OCI-LY7 (cell line): ENCODE measurements at regions not wholly inside any gene's neighbourhood (a gene's known extent, or its start where the extent isn't known, plus 50 kb on each side); places are given as distances from the start of the nearest gene placed in this dataset.

ENCODE experiments used
- BruUV-seq: library from RNA; stranded (reverse); fragments of 400-500 nt; replicated peaks from 2 replicates; lab custom pipeline; 2021; lab: Mats Ljungman, UMichigan
- CTCF ChIA-PET: fragments of 300-600 bp; sonication (Branson Sonifier 250); formaldehyde crosslinking; loops from one replicate; lab custom pipeline; 2022; ENCODE audit warnings: antibody characterized with exemption; ENCODE audit not compliant: unreplicated experiment; lab: Charles Lee
- POLR2A ChIA-PET: fragments of 300-600 bp; sonication (Branson Sonifier 250); formaldehyde crosslinking; loops from one replicate; lab custom pipeline; 2022; ENCODE audit warnings: antibody characterized with exemption; lab: Charles Lee
- DNase-seq: peaks from one replicate; pipeline ENCODE4 v3.0.0-alpha.2; 2015; ENCODE audit warnings: low spot score
- H2AFZ ChIP-seq: fragments of 200-600 bp; sonication (generic), shearing (Covaris generic); 2 replicates; pipeline ENCODE4 v1.6.1; 2014; ENCODE audit warnings: mild to moderate bottlenecking, antibody characterized with exemption, low read length, moderate library complexity
- H3K27ac ChIP-seq: fragments of 200-600 bp; sonication (generic); 2 replicates; pipeline ENCODE4 v1.5.1; 2014; ENCODE audit warnings: mixed run types, low read depth, mild to moderate bottlenecking, moderate library complexity, low read length, inconsistent platforms; ENCODE audit not compliant: poor library complexity, severe bottlenecking
- H3K36me3 ChIP-seq: fragments of 200-600 bp; sonication (generic); 2 replicates; pipeline ENCODE4 v1.6.1; 2014; ENCODE audit warnings: mild to moderate bottlenecking, antibody characterized with exemption, low read length, moderate library complexity, mixed read lengths; ENCODE audit not compliant: insufficient read depth
- H3K4me1 ChIP-seq: fragments of 200-600 bp; sonication (generic); 2 replicates; pipeline ENCODE4 v1.5.1; 2014; ENCODE audit warnings: mild to moderate bottlenecking, low read length; ENCODE audit not compliant: insufficient read depth, poor library complexity, severe bottlenecking
- H3K4me2 ChIP-seq: fragments of 200-600 bp; sonication (generic); 2 replicates; pipeline ENCODE4 v1.6.1; 2014; ENCODE audit warnings: mild to moderate bottlenecking, low read length
- H3K4me3 ChIP-seq: fragments of 200-600 bp; sonication (generic); 2 replicates; pipeline ENCODE4 v1.5.1; 2014; ENCODE audit warnings: mild to moderate bottlenecking, low read depth, low read length; ENCODE audit not compliant: poor library complexity, severe bottlenecking
- H3K79me2 ChIP-seq: fragments of 200-600 bp; sonication (generic); 2 replicates; pipeline ENCODE4 v1.6.1; 2016; ENCODE audit warnings: low read depth, mild to moderate bottlenecking, low read length, moderate library complexity, mixed read lengths; ENCODE audit not compliant: insufficient read depth
- H3K9me2 ChIP-seq: fragments of 200-600 bp; sonication (generic); 2 replicates; pipeline ENCODE4 v1.6.1; 2016; ENCODE audit warnings: mild to moderate bottlenecking, low read length, mixed read lengths; ENCODE audit not compliant: insufficient read depth
- H3K9me3 ChIP-seq: fragments of 200-600 bp; sonication (generic); 2 replicates; pipeline ENCODE4 v1.6.1; 2014; ENCODE audit warnings: mild to moderate bottlenecking, mixed run types, low read length, mixed read lengths
- H4K20me1 ChIP-seq: fragments of 200-600 bp; sonication (generic); 2 replicates; pipeline ENCODE4 v1.6.1; 2014; ENCODE audit warnings: mild to moderate bottlenecking, antibody characterized with exemption, low read length, moderate library complexity, mixed read lengths; ENCODE audit not compliant: insufficient read depth
- EZH2phosphoT487 ChIP-seq: fragments of 200-600 bp; sonication (generic); IDR thresholded peaks from 2 replicates; pipeline ENCODE4 v1.6.1; 2018; ENCODE audit warnings: low read depth, borderline replicate concordance, mild to moderate bottlenecking, mixed run types, antibody characterized with exemption, low read length, moderate library complexity, mixed read lengths
- intact Hi-C: fragments of 100-400 bp; cut with micrococcal nuclease; formaldehyde crosslinking; loops from one replicate; pipeline ENCODE4 v1.10.0; 2022; ENCODE audit not compliant: unreplicated experiment
- TF ChIP-seq, protein P1 (sequence below): fragments of 200-600 bp; sonication (generic); conservative IDR thresholded peaks from 2 replicates; pipeline ENCODE4 v1.5.1; 2014; ENCODE audit warnings: mild to moderate bottlenecking, antibody characterized with exemption, low read length, moderate library complexity, mixed read lengths

DNA sequence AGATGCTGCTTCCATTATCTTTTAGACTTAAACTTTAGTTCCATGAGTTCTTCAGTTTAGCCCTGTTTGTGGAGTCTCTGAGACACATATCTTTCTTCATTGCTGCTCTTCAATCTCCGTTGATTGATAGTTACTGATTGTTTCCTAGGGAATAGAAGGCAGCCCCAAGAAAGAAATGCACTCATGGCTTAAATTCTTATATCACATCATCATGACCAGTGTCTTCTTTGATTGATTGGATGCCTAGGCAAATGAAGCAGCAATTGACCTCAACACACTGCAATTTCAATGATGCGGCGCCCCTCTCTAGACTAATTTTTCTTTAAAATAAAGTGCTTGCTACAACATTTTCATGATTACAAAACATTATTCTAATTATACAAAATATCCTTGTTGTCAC is 576.5 kb upstream of the VSTM2A start:
- no peaks in the 10 kb centered on the region for H3K9me3 ChIP-seq
- CTCF ChIA-PET, result no interaction called here
- H3K79me2 ChIP-seq, result no peaks in the 10 kb centered on the region
- TF ChIP-seq, protein P1, sequence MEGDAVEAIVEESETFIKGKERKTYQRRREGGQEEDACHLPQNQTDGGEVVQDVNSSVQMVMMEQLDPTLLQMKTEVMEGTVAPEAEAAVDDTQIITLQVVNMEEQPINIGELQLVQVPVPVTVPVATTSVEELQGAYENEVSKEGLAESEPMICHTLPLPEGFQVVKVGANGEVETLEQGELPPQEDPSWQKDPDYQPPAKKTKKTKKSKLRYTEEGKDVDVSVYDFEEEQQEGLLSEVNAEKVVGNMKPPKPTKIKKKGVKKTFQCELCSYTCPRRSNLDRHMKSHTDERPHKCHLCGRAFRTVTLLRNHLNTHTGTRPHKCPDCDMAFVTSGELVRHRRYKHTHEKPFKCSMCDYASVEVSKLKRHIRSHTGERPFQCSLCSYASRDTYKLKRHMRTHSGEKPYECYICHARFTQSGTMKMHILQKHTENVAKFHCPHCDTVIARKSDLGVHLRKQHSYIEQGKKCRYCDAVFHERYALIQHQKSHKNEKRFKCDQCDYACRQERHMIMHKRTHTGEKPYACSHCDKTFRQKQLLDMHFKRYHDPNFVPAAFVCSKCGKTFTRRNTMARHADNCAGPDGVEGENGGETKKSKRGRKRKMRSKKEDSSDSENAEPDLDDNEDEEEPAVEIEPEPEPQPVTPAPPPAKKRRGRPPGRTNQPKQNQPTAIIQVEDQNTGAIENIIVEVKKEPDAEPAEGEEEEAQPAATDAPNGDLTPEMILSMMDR, result no peak
- TF ChIP-seq EZH2phosphoT487, result no peak
- H3K4me2 ChIP-seq, result no peak overlapping the region
- DNase-seq, result no peak
- no peak overlapping the region for H2AFZ ChIP-seq
- no peaks in the 10 kb centered on the region for H3K4me1 ChIP-seq
- H4K20me1 ChIP-seq, result no peaks in the 10 kb centered on the region
- H3K36me3 ChIP-seq, result no peaks in the 10 kb centered on the region
- H3K9me2 ChIP-seq, result no peaks in the 10 kb centered on the region
- H3K27ac ChIP-seq, result no peak overlapping the region
- no TSS peak for BruUV-seq
- POLR2A ChIA-PET, result no interaction called here
- H3K4me3 ChIP-seq, result no peak overlapping the region
- intact Hi-C loops, result no loop called here

DNA sequence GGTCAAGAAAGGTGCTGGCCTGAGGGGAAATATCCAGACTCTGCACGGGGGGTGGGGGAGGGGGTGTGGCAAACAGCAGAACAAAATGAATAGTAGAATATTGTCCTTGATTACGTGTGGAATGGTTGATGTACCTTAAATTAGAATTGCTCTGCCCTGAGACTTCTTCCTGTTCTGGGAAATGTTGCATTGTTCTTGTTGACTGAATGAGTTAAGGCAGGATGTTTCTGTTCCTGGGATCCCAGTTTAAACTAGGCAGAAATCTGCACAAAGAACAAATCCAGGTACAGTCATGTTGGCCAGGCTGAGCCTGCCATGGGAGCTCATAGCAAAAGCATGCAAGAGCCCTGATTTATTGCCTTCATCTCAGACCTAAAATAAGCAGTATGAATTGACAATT is 558.7 kb upstream of the VSTM2A start:
- CTCF ChIA-PET, result no interaction called here
- BruUV-seq, result no TSS peak

DNA sequence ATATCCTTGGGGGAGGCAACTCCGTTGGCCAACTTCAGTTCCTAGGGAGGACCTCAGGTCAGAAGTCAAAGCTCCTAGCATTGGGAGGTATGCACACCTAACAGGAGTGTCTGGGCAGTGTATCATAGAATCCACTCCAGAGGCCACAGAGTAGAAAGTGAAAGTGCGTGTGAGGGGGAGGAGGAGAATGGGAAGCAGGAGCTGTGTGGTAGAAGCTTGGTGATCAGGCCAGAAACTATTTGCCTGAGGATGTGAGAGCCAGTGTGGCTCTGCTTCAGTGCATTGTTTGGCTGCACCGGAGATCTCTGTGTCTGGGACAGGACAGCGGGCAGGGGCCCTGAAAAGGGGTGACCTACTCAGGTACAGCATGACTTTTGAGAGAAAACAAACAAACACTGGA is 557.4 kb upstream of the VSTM2A start:
- H3K4me1 ChIP-seq, result no peaks in the 10 kb centered on the region
- no peak for DNase-seq
- CTCF ChIA-PET, result no interaction called here
- no peak overlapping the region for H3K27ac ChIP-seq
- H3K4me3 ChIP-seq, result no peak overlapping the region
- H3K4me2 ChIP-seq, result no peak overlapping the region
- H3K36me3 ChIP-seq, result no peaks in the 10 kb centered on the region
- no peaks in the 10 kb centered on the region for H3K79me2 ChIP-seq
- intact Hi-C loops, result no loop called here
- H3K9me3 ChIP-seq, result 0 out of 2 replicates have a peak, but pooled peaks cover 2% of the 10 kb centered on the region
- H2AFZ ChIP-seq, result no peak overlapping the region
- no peak for TF ChIP-seq EZH2phosphoT487
- TF ChIP-seq, protein P1, result no peak
- POLR2A ChIA-PET, result interaction anchor here (0.6 kb wide), 1 partner anchor 376 kb away, joined by 3 read pairs; no protein-coding TSS in a partner anchor
- no TSS peak for BruUV-seq
- H3K9me2 ChIP-seq, result no peaks in the 10 kb centered on the region
- no peaks in the 10 kb centered on the region for H4K20me1 ChIP-seq

More for the DNA sequence above, 558.7 kb upstream of the VSTM2A start:
- DNase-seq, result no peak
- TF ChIP-seq, protein P1, result no peak
- TF ChIP-seq EZH2phosphoT487, result no peak
- Histone ChIP-seq H3K4me1 (no peaks in the 10 kb centered on the region), H2AFZ (no peak overlapping the region), H3K9me2 (no peaks in the 10 kb centered on the region), H3K27ac (no peak overlapping the region), H3K79me2 (no peaks in the 10 kb centered on the region), H3K36me3 (no peaks in the 10 kb centered on the region), H4K20me1 (no peaks in the 10 kb centered on the region), H3K4me2 (no peak overlapping the region), H3K9me3 (0 out of 2 replicates have a peak, but pooled peaks cover 4% of the 10 kb centered on the region), H3K4me3 (no peak overlapping the region)
- POLR2A ChIA-PET, result interaction anchor here (0.7 kb wide), 1 partner anchor 167 kb away, joined by 3 read pairs; no protein-coding TSS in a partner anchor
- intact Hi-C loops, result no loop called here
